Heart left ventricle (tissue), 16 donors: ENCODE measurements at regions not wholly inside any gene's neighbourhood (a gene's known extent, or its start where the extent isn't known, plus 50 kb on each side); places are given as distances from the start of the nearest gene placed in this dataset.
A peak's percentile ranks its signal among the peaks of the same experiment; 100 is the strongest.

ENCODE experiments used
- ATAC-seq, 4 donors: fragments of 200-7000 bp; cut with Tn5 transposase; one replicate each; pipeline ENCODE4 v1.9.1; 2020 to 2022; ENCODE audit warnings: moderate library complexity in 4 of 4, mild to moderate bottlenecking in 3 of 4, moderate number of reproducible peaks in 1 of 4
- DNase-seq, 5 donors: peaks; one replicate each; pipeline ENCODE4 v3.0.0-alpha.2; 2020
- H3K27ac ChIP-seq, 12 donors: fragments of 200-600 bp; sonication (generic) in 4 of 12; one replicate each; pipeline versions ENCODE4 v1.5.0 to v1.8.0; 2016 to 2022; ENCODE audit warnings: mild to moderate bottlenecking in 2 of 12
- H3K27me3 ChIP-seq, 9 donors: fragments of 200-600 bp; sonication (generic) in 2 of 9; one replicate each; pipeline versions ENCODE4 v1.5.1 to v1.8.0; 2016 to 2022; ENCODE audit warnings: mild to moderate bottlenecking in 3 of 9
- H3K36me3 ChIP-seq, 9 donors: fragments of 200-600 bp; sonication (generic) in 2 of 9; one replicate each; pipeline versions ENCODE4 v1.5.0 to v1.8.0; 2018 to 2022; ENCODE audit warnings: mild to moderate bottlenecking in 2 of 9
- H3K4me1 ChIP-seq, 12 donors: fragments of 200-600 bp; sonication (generic) in 4 of 12; one replicate each; pipeline versions ENCODE4 v1.5.0 to v1.8.0; 2016 to 2022; ENCODE audit warnings: mild to moderate bottlenecking in 3 of 12
- H3K4me3 ChIP-seq, 12 donors: fragments of 200-600 bp; sonication (generic) in 4 of 12; one replicate each; pipeline versions ENCODE4 v1.5.0 to v1.8.0; 2017 to 2022; ENCODE audit warnings: mild to moderate bottlenecking in 9 of 12, moderate library complexity in 4 of 12
- H3K9me3 ChIP-seq, 12 donors: fragments of 200-600 bp; sonication (generic) in 4 of 12; one replicate each; pipeline versions ENCODE4 v1.5.0 to v1.8.0; 2016 to 2022; ENCODE audit warnings: mild to moderate bottlenecking in 1 of 12
- CTCF ChIP-seq, 12 donors: fragments of 200-600 bp; sonication (generic) in 4 of 12; IDR thresholded peaks; one replicate each; pipeline versions ENCODE4 v1.5.0 to v1.8.0; 2018 to 2022; ENCODE audit warnings: antibody characterized with exemption in 12 of 12, mild to moderate bottlenecking in 5 of 12
- POLR2A ChIP-seq, 2 donors: fragments of 450-650 bp; IDR thresholded peaks; one replicate each; pipeline ENCODE4 v1.6.1; 2017; ENCODE audit warnings: antibody characterized with exemption in 2 of 2, mild to moderate bottlenecking in 2 of 2, moderate library complexity in 2 of 2
- WGBS, 4 donors: extraction: QIAGEN DNeasy Blood & Tissue Kit in 2 of 4; methylation state at CpG; one replicate each; pipeline versions ENCODE4 v1.1.5 to v1.1.7; 2013 to 2018; 5-methylcytosine and 5-hydroxymethylcytosine counted together
- intact Hi-C, 10 donors: fragments of 100-400 bp; cut with DNase I; formaldehyde crosslinking; loops; one replicate each; pipeline versions ENCODE4 v1.11.1 to v1.14.2; 2022
- donor health status: ischemic (EF 13 %, LVEDD 7.1; RV severe dilation, severe dysfunction).
- donor health status: healthy with polysubstance abuse.
- donor health status: DM: no; HTN: yes; CAD: no.
- donor health status: DM: no; HTN: no; CAD: no.
- donor health status: ischemic (EF 25% LVEDD 6.9; RV normal size, moderate dysfunction).
- donor health status: ischemic (EF 25% LVEDD 5.7; RV mildly dilated, moderate dysfunction).
- donor health status: healthy.
- donor health status: DM: yes; HTN: yes; CAD: no.
- donor health status: ischemic (EF 35%, LVEDD 5.7; RV mildly dilated, moderate dysfunction).
- donor health status: nonischemic (EF 11% LVEDD 7.7; RV severe dilation, severe dysfunction).
- donor health status: DM: yes; HTN: yes; CAD: no.
- donor health status: PGD.
- donor health status: ischemic (EF 29% LVEDD 5.4; RV normal size, mild dysfunction).
- donor health status: nonischemic (EF 23%, LVEDD 6.1; RV moderate dilation, normal function).

- H3K4me3 ChIP-seq = no peak overlapping the region
- H3K4me1 ChIP-seq = peaks cover 0 to 23% (median 7%) of the 10 kb centered on the region in 12 donors
- H3K27ac ChIP-seq = no peak overlapping the region
- H3K9me3 ChIP-seq = no peaks in the 10 kb centered on the region
- DNase-seq (peak in 1 of 5 donors; percentile 4), ATAC-seq (no peak)
- TF ChIP-seq CTCF (IDR thresholded peaks at IDR 0.05) (no peak), POLR2A (IDR thresholded peaks at IDR 0.05) (no peak)
- no peaks in the 10 kb centered on the region for H3K27me3 ChIP-seq
- intact Hi-C loops = no loop called here
- WGBS, 4 donors = 86 to 92% (median 89%) methylated on average over 5 to 7 of the region's 7 CpGs
- no peaks in the 10 kb centered on the region for H3K36me3 ChIP-seq
These were observed 192.6 kb upstream of the PPP1R26 start for GRCh38 chr9:135286961-135287360.

GRCh38 chr9:135287627-135288026 lies 192.0 kb upstream of the PPP1R26 start:
- no peaks in the 10 kb centered on the region for H3K36me3 ChIP-seq
- no peak for TF ChIP-seq POLR2A (IDR thresholded peaks at IDR 0.05)
- no peak for TF ChIP-seq CTCF (IDR thresholded peaks at IDR 0.05)
- H3K27me3 ChIP-seq = no peaks in the 10 kb centered on the region
- DNase-seq (peak in 2 of 5 donors; percentile 7 to 10), ATAC-seq (no peak)
- no peak overlapping the region for H3K4me3 ChIP-seq
- H3K27ac ChIP-seq = no peak overlapping the region
- 67 to 83% (median 70%) methylated on average over 15 to 16 of the region's 16 CpGs for WGBS, 4 donors
- H3K4me1 ChIP-seq = peaks cover 0 to 16% (median 5%) of the 10 kb centered on the region in 12 donors
- no peaks in the 10 kb centered on the region for H3K9me3 ChIP-seq
- intact Hi-C loops = no loop called here

- no peaks in the 10 kb centered on the region for H3K36me3 ChIP-seq
- no peaks in the 10 kb centered on the region for H3K9me3 ChIP-seq
- ATAC-seq = no peak
- intact Hi-C loops = no loop called here
- TF ChIP-seq CTCF (IDR thresholded peaks at IDR 0.05) = no peak
- H3K27ac ChIP-seq = no peak overlapping the region
- H3K4me1 ChIP-seq = peaks cover 0 to 15% (median 5%) of the 10 kb centered on the region in 12 donors
- DNase-seq = peak in 1 of 5 donors; percentile 1
- H3K4me3 ChIP-seq = no peak overlapping the region
- 80 to 90% (median 87%) methylated on average over 17 to 24 of the region's 24 CpGs for WGBS, 4 donors
- no peaks in the 10 kb centered on the region for H3K27me3 ChIP-seq
These were observed 191.5 kb upstream of the PPP1R26 start for GRCh38 chr9:135288054-135288453.

GRCh38 chr9:135289081-135289491 lies 190.5 kb upstream of the PPP1R26 start:
- H3K36me3 ChIP-seq = no peaks in the 10 kb centered on the region
- no peak overlapping the region for H3K27ac ChIP-seq
- H3K27me3 ChIP-seq = no peaks in the 10 kb centered on the region
- TF ChIP-seq POLR2A (IDR thresholded peaks at IDR 0.05) (no peak), CTCF (IDR thresholded peaks at IDR 0.05) (no peak)
- no peak overlapping the region for H3K4me3 ChIP-seq
- ATAC-seq (no peak), DNase-seq (peak in 2 of 5 donors; percentile 9 to 14)
- intact Hi-C loops = no loop called here
- H3K9me3 ChIP-seq = no peaks in the 10 kb centered on the region
- H3K4me1 ChIP-seq = peaks cover 0 to 15% (median 5%) of the 10 kb centered on the region in 12 donors
- 76 to 85% (median 81%) methylated on average over 17 of the region's 17 CpGs for WGBS, 4 donors
